ENCODE measurements at regions not wholly inside any gene's neighbourhood (a gene's known extent, or its start where the extent isn't known, plus 50 kb on each side); places are given as distances from the start of the nearest gene placed in this dataset.

GRCh38 chr1:25039229-25039628, 109.2 kb upstream of the RUNX3 start:
- Histone ChIP-seq H3K9me1 (ENCODE audit: insufficient read depth, low read length) (peaks cover 6% of the 10 kb centered on the region; the same call in 1 of the 2 replicates), H3K23ac (ENCODE audit: low read depth, low read length) (no peak overlapping the region), H2AK9ac (replicated peaks; ENCODE audit: low read depth, low read length, poor library complexity) (no peak overlapping the region), H3K36me3 (ENCODE audit: control insufficient read depth, insufficient read depth, low read length) (no peaks in the 10 kb centered on the region), H3K14ac (replicated peaks; ENCODE audit: low read depth, low read length) (no peak overlapping the region), H3K4me3 (ENCODE audit: insufficient read depth, low read depth, low read length) (no peak overlapping the region), H4K91ac (ENCODE audit: insufficient read depth, low read depth, low read length) (no peak overlapping the region), H3K9ac (ENCODE audit: low read depth, low read length) (no peak overlapping the region), H2BK5ac (ENCODE audit: low read depth, low read length, poor library complexity, severe bottlenecking) (no peak overlapping the region), H2BK15ac (ENCODE audit: low read depth, low read length) (no peak overlapping the region), H3K56ac (ENCODE audit: extremely low read depth, insufficient read depth, low read length) (no peak overlapping the region), H4K5ac (ENCODE audit: low read depth, low read length) (no peak overlapping the region), H2AFZ (replicated peaks; ENCODE audit: low read length, poor library complexity) (no peak overlapping the region), H3K27me3 (ENCODE audit: control insufficient read depth, insufficient read depth, low read length) (peaks cover 41% of the 10 kb centered on the region), H3K18ac (ENCODE audit: low read depth, low read length) (no peak overlapping the region), H3K4me2 (ENCODE audit: low read depth, low read length) (no peak overlapping the region), H4K8ac (ENCODE audit: low read depth in 2 of 2, low read length in 2 of 2) (no peak overlapping the region), H3K9me3 (ENCODE audit: control insufficient read depth, insufficient read depth, low read length) (peaks cover 5% of the 10 kb centered on the region), H3K27ac (ENCODE audit: insufficient read depth, low read length) (no peak overlapping the region), H3K79me1 (ENCODE audit: low read depth in 1 of 2, low read length in 2 of 2) (no peaks in the 10 kb centered on the region), H3K4me1 (ENCODE audit: control insufficient read depth, insufficient read depth, low read length) (no peaks in the 10 kb centered on the region), H3K4ac (ENCODE audit: low read depth, low read length) (no peak overlapping the region), H2BK120ac (ENCODE audit: low read depth, low read length) (no peak overlapping the region), H4K20me1 (ENCODE audit: insufficient read depth, low read length) (no peaks in the 10 kb centered on the region), H2BK20ac (ENCODE audit: low read depth, low read length) (no peak overlapping the region), H2AK5ac (ENCODE audit: low read depth, low read length) (no peak overlapping the region)
- dilution Hi-C loops (cut with HindIII; ENCODE audit: low sequenced_read_pairs, unreplicated experiment) (no loop called here), in situ Hi-C loops (cut with MboI; ENCODE audit: low sequenced_read_pairs) (loop anchor here (5.0 kb wide), 1 partner anchor 97 kb away; no protein-coding TSS in a partner anchor), intact Hi-C loops (cut with micrococcal nuclease) (no loop called here)
- TF ChIP-seq CTCF (conservative IDR thresholded peaks at IDR 0.05; ENCODE audit: low read depth, low read length) (peak; percentile 19; the same call in 1 of the 2 replicates), NFE2L2 (IDR thresholded peaks at IDR 0.05; ENCODE audit: low read depth, low read length) (no peak)
- no CpG with 5 or more reads among the region's 8 CpGs for WGBS, 2 experiments (ENCODE audit: extremely low coverage in 2 of 2, insufficient read length in 1 of 2)
- POLR2A ChIA-PET (ENCODE audit: unreplicated experiment), result no interaction called here
- BruUV-seq (replicated peaks), result no TSS peak
- CTCF ChIA-PET, result interaction anchor here (1.6 kb wide), 1 partner anchor 165 kb away, joined by 6 read pairs; no protein-coding TSS in a partner anchor
- DNase-seq (peak; percentile 5), ATAC-seq (ENCODE audit: low read depth) (no peak)

Measured in IMR-90 (cell line).